ENCODE measurements at regions not wholly inside any gene's neighbourhood (a gene's known extent, or its start where the extent isn't known, plus 50 kb on each side); places are given as distances from the start of the nearest gene placed in this dataset.

DNA sequence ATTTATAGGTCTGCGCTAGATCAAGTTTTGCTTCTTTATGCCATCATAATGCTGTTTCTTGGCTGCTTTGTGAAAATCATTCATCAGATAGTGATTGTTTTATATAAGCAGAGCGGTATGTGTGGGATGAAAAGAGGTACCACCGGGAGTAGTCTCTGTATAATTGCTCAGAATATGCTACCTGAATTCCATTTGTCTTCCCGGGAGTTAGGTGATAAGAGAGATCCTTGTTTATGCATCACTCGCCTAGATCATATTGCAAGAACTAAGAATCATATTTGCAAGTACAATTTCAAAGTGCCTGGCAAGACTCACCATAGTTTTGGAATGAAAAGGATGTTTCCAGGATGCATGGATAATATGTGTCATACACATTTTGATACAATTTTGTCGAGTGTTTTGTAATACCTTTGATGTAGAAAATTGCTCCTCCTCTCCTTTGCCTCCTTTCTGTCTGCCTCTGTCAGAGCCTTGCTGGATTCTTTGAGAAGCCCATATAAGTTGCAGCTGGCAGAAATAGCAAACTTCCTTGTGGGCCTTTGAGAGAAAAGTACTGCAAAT is 1306.0 kb upstream of the SLC10A2 start:
- H3K4me3 ChIP-seq (ENCODE audit: control insufficient read depth, low read depth, low read length): no peak overlapping the region
- DNase-seq (ENCODE audit: low read depth): no peak
- TF ChIP-seq, protein P1, sequence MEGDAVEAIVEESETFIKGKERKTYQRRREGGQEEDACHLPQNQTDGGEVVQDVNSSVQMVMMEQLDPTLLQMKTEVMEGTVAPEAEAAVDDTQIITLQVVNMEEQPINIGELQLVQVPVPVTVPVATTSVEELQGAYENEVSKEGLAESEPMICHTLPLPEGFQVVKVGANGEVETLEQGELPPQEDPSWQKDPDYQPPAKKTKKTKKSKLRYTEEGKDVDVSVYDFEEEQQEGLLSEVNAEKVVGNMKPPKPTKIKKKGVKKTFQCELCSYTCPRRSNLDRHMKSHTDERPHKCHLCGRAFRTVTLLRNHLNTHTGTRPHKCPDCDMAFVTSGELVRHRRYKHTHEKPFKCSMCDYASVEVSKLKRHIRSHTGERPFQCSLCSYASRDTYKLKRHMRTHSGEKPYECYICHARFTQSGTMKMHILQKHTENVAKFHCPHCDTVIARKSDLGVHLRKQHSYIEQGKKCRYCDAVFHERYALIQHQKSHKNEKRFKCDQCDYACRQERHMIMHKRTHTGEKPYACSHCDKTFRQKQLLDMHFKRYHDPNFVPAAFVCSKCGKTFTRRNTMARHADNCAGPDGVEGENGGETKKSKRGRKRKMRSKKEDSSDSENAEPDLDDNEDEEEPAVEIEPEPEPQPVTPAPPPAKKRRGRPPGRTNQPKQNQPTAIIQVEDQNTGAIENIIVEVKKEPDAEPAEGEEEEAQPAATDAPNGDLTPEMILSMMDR (conservative IDR thresholded peaks at IDR 0.05; ENCODE audit: control insufficient read depth, insufficient read depth, low read depth, low read length): no peak

GRCh38 chr13:104365430-104365829 is 1299.2 kb upstream of the SLC10A2 start:
- no peak for DNase-seq (ENCODE audit: low read depth)
- TF ChIP-seq, protein P1 (conservative IDR thresholded peaks at IDR 0.05; ENCODE audit: control insufficient read depth, insufficient read depth, low read depth, low read length): no peak
- H3K4me3 ChIP-seq (ENCODE audit: control insufficient read depth, low read depth, low read length): no peak overlapping the region

- DNase-seq (ENCODE audit: low read depth): no peak
- no peak overlapping the region for H3K4me3 ChIP-seq (ENCODE audit: control insufficient read depth, low read depth, low read length)
- TF ChIP-seq, protein P1 (conservative IDR thresholded peaks at IDR 0.05; ENCODE audit: control insufficient read depth, insufficient read depth, low read depth, low read length): no peak
These were observed 1291.6 kb upstream of the SLC10A2 start for GRCh38 chr13:104357672-104358354.

GRCh38 chr13:104357174-104357573 is 1291.0 kb upstream of the SLC10A2 start:
- TF ChIP-seq, protein P1 (conservative IDR thresholded peaks at IDR 0.05; ENCODE audit: control insufficient read depth, insufficient read depth, low read depth, low read length): no peak
- H3K4me3 ChIP-seq (ENCODE audit: control insufficient read depth, low read depth, low read length): no peak overlapping the region
- DNase-seq (ENCODE audit: low read depth): no peak

GRCh38 chr13:104355041-104355670 is 1288.9 kb upstream of the SLC10A2 start:
- TF ChIP-seq, protein P1 (conservative IDR thresholded peaks at IDR 0.05; ENCODE audit: control insufficient read depth, insufficient read depth, low read depth, low read length): no peak
- DNase-seq (ENCODE audit: low read depth): no peak
- no peak overlapping the region for H3K4me3 ChIP-seq (ENCODE audit: control insufficient read depth, low read depth, low read length)

DNA sequence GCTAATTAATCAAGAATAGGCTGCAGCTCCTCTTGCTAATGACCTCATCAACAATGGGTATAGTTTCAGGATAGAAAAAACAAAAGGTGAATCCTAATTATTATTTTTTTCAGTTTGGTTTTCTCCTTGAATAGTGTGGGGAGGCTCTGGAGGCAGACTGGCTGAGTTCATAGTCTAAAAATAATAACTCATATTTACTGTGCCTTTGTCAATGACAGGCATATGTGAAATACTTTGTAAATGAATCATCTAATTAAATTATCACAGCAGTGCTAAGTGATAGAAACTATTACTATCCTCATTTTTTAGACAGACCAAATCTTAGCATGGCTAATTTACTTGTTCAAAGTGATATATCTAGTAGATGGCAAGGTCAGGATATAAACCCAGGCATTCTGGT is 1261.0 kb upstream of the SLC10A2 start:
- H3K4me3 ChIP-seq (ENCODE audit: control insufficient read depth, low read depth, low read length): no peak overlapping the region
- no peak for DNase-seq (ENCODE audit: low read depth)
- TF ChIP-seq, protein P1 (conservative IDR thresholded peaks at IDR 0.05; ENCODE audit: control insufficient read depth, insufficient read depth, low read depth, low read length): no peak
